Body of pancreas (tissue), 4 donors: ENCODE measurements at regions not wholly inside any gene's neighbourhood (a gene's known extent, or its start where the extent isn't known, plus 50 kb on each side); places are given as distances from the start of the nearest gene placed in this dataset.

Source experiments
- CTCF ChIP-seq, 7 experiments: fragments of 450-650 bp in 4 of 7; fragments of 200-600 bp in 3 of 7; sonication (generic) in 3 of 7; IDR thresholded peaks; one replicate each; pipeline ENCODE4 v1.5.1; 2016 to 2019; ENCODE audit warnings: antibody characterized with exemption in 7 of 7
- POLR2A ChIP-seq, 3 donors: fragments of 450-650 bp; IDR thresholded peaks; one replicate each; pipeline ENCODE4 v1.6.1; 2016; ENCODE audit warnings: antibody characterized with exemption in 3 of 3, mild to moderate bottlenecking in 2 of 3

GRCh38 chr14:97024300-97024699 lies 227.1 kb downstream of the VRK1 start:
- no peak for TF ChIP-seq POLR2A (IDR thresholded peaks at IDR 0.05)
- no peak for TF ChIP-seq CTCF (IDR thresholded peaks at IDR 0.05)
